B cell (primary cell): ENCODE measurements at regions not wholly inside any gene's neighbourhood (a gene's known extent, or its start where the extent isn't known, plus 50 kb on each side); places are given as distances from the start of the nearest gene placed in this dataset.

Experiments used
- CTCF ChIP-seq: fragments of 200-600 bp; IDR thresholded peaks from one replicate; pipeline ENCODE4 v1.8.0; 2022; ENCODE audit warnings: antibody characterized with exemption, mild to moderate bottlenecking
- EZH2 ChIP-seq: IDR thresholded peaks from 2 replicates; pipeline ENCODE4 v1.6.1; 2012; ENCODE audit warnings: borderline replicate concordance, low read depth, mild to moderate bottlenecking, moderate library complexity, low read length; ENCODE audit not compliant: insufficient read depth, poor library complexity, severe bottlenecking

- TF ChIP-seq CTCF = no peak
- no peak for TF ChIP-seq EZH2
Observed at GRCh38 chr5:77876316-77876715, 100.2 kb upstream of the TBCA start.
